ENCODE measurements at regions not wholly inside any gene's neighbourhood (a gene's known extent, or its start where the extent isn't known, plus 50 kb on each side); places are given as distances from the start of the nearest gene placed in this dataset.

GRCh38 chr4:26069218-26069617, 155.2 kb downstream of the SMIM20 start:
- no peak for DNase-seq (ENCODE audit: low read depth in 4 of 4, low spot score in 1 of 4)

- DNase-seq (ENCODE audit: low read depth in 4 of 4, low spot score in 1 of 4): no peak
Observed at GRCh38 chr4:26071688-26072087, 157.7 kb downstream of the SMIM20 start.

DNA sequence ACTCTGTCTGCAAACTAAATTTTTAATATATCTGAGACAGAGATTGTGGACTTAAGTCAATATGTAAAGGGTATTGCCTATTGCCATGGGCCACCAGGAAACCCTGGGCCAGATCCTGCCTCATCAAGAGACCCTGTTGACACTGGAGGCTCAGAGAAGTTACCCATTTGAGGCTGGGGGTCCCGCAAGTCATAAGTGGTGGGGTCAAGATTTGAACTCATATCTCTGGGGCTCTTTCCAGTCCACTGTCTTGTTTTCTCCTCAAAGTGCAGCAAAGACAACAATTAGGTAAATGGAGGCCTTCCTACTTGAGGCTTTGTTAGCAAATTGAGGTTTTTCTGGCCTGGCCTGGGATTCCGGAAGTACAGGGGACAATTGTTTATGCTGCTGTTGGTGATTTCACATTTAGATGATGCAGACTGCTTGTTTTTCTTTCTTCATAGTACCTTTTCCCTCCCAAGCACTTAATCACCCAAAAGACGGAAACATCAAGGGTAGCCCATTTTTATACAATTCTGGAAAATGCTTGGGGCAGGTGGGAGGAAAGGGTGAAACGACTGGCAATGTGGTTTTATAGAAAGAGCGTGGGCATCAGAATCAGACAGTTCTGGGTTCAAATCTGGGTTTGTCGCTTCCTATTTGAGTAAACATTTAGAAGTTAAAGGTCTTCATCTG, 160.0 kb downstream of the SMIM20 start:
- peak in 1 of 4 experiments; percentile 36 for DNase-seq (ENCODE audit: low read depth in 4 of 4, low spot score in 1 of 4)

GRCh38 chr4:26074712-26075430, 160.9 kb downstream of the SMIM20 start:
- DNase-seq (ENCODE audit: low read depth in 4 of 4, low spot score in 1 of 4): peak in 2 of 4 experiments; percentile 58 to 66

DNA sequence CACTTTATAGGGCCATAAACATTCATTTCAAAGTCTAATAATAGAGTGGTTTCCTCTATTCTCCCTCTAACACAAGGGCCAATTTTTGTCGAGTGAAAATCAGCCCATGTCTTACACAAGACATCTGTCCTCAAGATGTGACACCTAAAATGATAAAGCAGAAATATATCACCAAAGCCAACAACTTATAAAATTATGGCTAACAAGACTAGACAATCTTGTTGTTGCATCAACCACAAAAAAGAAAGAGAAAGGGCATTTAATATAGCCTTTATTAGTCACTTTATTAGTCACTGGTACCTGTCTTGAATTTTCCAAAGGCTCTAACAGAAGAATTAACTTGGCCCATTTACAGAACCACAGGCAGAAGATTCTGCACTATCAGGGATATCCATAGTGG, 161.6 kb downstream of the SMIM20 start:
- DNase-seq (ENCODE audit: low read depth in 4 of 4, low spot score in 1 of 4): no peak

GRCh38 chr4:26076000-26076587, 162.1 kb downstream of the SMIM20 start:
- peak in 1 of 4 experiments; percentile 41 for DNase-seq (ENCODE audit: low read depth in 4 of 4, low spot score in 1 of 4)

DNA sequence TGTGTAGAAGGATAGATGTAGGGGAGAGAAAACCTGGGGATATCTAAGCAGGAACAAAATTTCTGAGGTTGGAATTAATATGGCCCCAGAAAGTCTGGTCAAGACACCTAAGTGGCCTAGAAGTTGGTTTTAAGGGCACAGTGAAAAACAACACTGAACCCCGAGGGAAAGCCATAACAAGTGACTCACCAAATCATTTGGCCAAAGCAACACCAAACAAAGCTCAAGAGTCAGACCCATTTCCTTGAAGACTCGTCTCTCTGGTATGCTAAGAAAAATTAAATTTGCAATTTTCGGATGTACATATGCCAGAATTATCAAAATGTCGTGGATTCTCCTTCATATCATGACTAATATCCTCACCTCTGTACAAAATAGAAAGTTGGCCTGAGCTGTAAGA, 162.9 kb downstream of the SMIM20 start:
- DNase-seq (ENCODE audit: low read depth in 4 of 4, low spot score in 1 of 4): no peak

- no peak for DNase-seq (ENCODE audit: low read depth in 4 of 4, low spot score in 1 of 4)
Observed at GRCh38 chr4:26077756-26078155, 163.7 kb downstream of the SMIM20 start.

GRCh38 chr4:26080870-26081628, 167.0 kb downstream of the SMIM20 start:
- DNase-seq (ENCODE audit: low read depth in 4 of 4, low spot score in 1 of 4): no peak

GRCh38 chr4:26081795-26082498, 167.9 kb downstream of the SMIM20 start:
- no peak for DNase-seq (ENCODE audit: low read depth in 4 of 4, low spot score in 1 of 4)

DNA sequence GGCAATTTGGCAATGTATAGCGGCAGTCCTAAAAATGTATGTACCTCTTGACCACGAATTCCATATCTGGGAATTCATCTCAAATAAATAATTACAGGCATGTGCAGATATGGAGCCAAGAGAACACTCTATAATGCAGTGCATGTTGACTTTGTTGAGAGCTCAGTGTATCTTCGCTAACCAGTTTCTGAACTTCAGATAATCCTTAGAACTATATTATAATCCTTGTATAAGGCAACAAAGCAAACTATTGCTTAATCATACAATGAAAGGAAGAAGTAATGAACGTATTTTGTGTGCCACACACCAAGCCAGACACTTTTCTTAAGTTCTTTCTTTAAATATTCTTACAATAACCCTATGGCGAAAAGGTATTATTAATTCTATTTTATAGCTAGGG, 168.5 kb downstream of the SMIM20 start:
- no peak for DNase-seq (ENCODE audit: low read depth in 4 of 4, low spot score in 1 of 4)

DNA sequence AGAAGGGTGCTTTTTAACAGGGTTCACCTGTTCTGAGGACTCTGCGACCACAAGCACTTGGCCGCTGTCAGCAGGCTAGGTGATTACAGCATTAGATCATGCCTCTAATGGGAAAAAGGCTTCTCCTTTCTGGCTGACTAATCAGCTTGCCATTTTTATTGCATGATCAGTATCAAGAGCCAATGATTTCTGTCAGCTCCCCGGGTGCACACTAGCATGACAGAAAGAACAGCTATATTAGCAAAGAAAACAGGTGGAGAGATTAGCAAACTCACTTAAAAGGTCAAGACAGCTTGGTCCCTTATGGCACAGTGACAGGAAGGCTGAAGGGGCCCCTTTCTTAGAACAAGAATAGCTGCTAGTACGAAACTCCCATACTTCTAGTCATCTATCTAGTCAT, 170.0 kb downstream of the SMIM20 start:
- DNase-seq (ENCODE audit: low read depth in 4 of 4, low spot score in 1 of 4): no peak

- DNase-seq (ENCODE audit: low read depth in 4 of 4, low spot score in 1 of 4): no peak
Observed at GRCh38 chr4:26084414-26084813, 170.4 kb downstream of the SMIM20 start.

DNA sequence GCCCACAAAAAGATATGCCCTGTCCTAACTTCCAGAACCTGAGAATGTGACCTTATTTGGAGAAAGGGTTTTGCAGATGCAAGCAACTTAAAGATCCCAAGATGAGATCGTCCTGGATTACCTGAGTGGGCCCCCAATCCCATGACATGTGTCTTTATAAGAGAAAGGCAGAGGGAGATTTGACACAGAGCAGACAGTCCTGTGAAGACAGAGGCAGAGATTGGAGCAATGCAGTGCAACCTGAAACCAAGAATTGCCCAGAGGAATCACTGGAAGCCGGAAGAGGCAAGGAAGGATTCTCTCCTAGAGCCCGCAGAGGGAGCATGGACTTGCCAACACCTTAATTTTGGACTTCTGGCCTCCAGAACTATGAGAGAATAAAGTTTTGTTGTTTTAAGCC, 171.5 kb downstream of the SMIM20 start:
- DNase-seq (ENCODE audit: low read depth in 4 of 4, low spot score in 1 of 4): no peak

DNA sequence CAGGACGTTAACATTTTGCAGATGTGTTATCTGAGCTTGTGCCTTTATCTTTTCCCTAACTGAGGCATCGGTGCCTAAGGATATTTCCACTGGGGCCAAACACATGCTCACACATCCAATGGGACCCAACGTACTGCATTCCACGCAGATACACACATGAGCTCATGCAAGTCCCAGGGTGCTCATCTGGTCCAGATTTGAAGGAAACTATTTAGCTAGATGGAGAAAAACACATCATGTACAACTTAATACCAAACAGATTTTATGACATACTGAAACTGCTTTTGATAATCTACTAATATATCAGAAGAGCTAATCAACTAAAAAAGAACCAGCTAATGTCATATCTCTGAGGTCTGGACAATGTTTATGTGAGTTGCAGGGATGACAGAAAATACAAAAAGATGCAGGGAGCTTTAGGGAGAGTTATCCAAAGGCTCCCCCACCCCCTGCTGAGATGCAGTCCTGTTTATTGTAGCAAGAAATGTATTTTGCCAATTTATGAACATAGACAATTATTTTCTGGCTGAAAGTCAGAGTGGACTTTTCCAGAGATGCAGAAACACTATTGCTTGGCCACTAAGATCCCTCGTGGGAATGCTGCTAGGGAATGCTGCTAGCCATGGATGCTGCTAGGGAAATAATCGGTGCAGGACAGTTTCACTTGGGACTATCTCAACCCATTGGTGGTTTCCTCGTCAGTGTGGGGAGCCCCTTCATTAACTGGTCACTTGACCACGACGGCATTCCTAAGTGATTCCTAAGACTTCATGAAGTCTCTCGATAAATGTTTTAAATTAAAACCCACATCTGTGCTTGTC, 172.8 kb downstream of the SMIM20 start:
- DNase-seq (ENCODE audit: low read depth in 4 of 4, low spot score in 1 of 4): no peak

- DNase-seq (ENCODE audit: low read depth in 4 of 4, low spot score in 1 of 4): no peak
Observed at GRCh38 chr4:26088433-26088928, 174.5 kb downstream of the SMIM20 start.

DNA sequence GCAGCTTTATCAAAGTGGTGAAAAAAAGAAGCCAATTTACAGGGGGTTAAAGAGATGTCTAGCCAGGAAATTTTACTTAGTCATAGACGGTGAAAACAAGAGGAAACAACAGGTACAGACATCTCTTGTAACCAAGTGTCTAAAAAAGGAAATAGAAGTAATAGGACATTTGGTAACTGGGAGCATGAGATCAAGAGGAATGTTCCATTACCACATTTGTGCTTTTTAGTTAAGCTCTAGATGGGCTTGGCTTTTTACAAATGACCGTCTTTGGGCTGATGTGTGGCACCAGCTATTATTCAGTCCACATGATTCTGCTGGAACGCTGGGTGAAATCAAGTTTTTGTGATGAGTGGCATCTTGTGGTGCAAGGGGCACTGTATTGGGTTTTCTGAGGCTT, 179.5 kb downstream of the SMIM20 start:
- DNase-seq (ENCODE audit: low read depth in 4 of 4, low spot score in 1 of 4): no peak

DNA sequence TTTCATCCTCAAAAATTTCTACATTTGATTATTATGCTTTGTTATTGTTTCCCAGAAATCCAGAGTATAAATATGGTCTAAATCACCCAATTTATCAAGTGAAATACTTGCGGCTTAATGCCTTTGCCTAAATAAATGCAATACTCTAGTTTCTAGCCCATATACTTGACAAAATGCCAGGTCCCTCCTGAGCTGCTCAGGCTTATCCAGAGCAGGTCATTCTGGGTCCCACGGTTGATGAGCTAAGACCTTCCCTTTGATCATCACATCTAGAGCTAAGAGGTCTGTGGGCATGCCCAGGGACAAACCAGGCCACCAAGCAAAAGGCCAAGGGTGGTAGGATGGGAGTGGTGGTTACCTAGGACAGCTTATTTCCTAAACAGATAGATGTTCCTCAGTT, 180.1 kb downstream of the SMIM20 start:
- DNase-seq (ENCODE audit: low read depth in 4 of 4, low spot score in 1 of 4): no peak

- no peak for DNase-seq (ENCODE audit: low read depth in 4 of 4, low spot score in 1 of 4)
Observed at GRCh38 chr4:26094911-26095310, 180.9 kb downstream of the SMIM20 start.

DNA sequence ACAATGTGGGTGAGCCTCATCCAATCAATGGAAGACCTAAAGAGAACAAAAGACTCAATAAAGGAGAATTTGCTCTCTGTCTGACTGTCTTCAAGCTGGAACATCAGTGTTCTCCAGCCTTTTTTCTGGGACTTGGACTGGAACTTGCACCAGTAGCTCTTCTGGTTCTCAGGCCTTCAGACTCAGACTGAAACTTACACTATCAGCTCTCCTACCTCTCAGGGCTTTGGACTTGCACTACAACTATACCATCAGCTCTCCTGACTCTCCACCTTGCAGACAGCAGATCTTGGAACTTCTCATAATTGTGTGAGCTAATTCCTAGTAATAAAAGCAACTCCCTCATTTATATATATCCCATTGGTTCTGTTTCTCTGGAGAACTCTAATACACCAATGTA, 185.9 kb downstream of the SMIM20 start:
- DNase-seq (ENCODE audit: low read depth in 4 of 4, low spot score in 1 of 4): no peak
